A549 (cell line): ENCODE measurements at regions not wholly inside any gene's neighbourhood (a gene's known extent, or its start where the extent isn't known, plus 50 kb on each side); places are given as distances from the start of the nearest gene placed in this dataset.

ENCODE experiments used
- ATAC-seq, 2 experiments: fragments of 200-7000 bp in 1 of 2; fragments of >200 bp in 1 of 2; cut with Nextera tagmentation in 1 of 2; cut with Tn5 transposase in 1 of 2; 3 replicates each; pipeline versions ENCODE4 v1.8.0 to v1.9.1; 2018 to 2020; ENCODE audit warnings: mild to moderate bottlenecking in 1 of 2, moderate library complexity in 1 of 2
- CTCF ChIA-PET: fragments of 300-600 bp; sonication (Branson Sonifier 250); formaldehyde crosslinking; extraction: SDS; loops from one replicate; lab custom pipeline; 2021; ENCODE audit warnings: antibody characterized with exemption, inconsistent platforms; lab: Yijun Ruan, JAX
- POLR2A ChIA-PET: fragments of 350-600 bp; formaldehyde crosslinking; extraction: SDS; loops from one replicate; lab custom pipeline; 2021; ENCODE audit warnings: antibody characterized with exemption, inconsistent platforms; lab: Yijun Ruan, JAX
- DNase-seq, 2 experiments: peaks; one replicate each; pipeline versions ENCODE4 v3.0.0 to v3.0.0-alpha.2; 2011 to 2016; ENCODE audit warnings: low read depth in 1 of 2, low spot score in 1 of 2
- FAIRE-seq: peaks from 2 replicates; lab custom pipeline; 2011; peaks lifted over from hg19 to GRCh38; lab: Jason Lieb, UNC
- H3K27ac ChIP-seq, 2 experiments: fragments of >200 bp; sonication (Bioruptor Twin); formaldehyde crosslinking; 3 replicates each; pipeline ENCODE4 v1.5.1; 2016 to 2017
- H3K4me1 ChIP-seq: fragments of >200 bp; sonication (Bioruptor Twin); formaldehyde crosslinking; 3 replicates; pipeline ENCODE4 v1.6.1; 2016
- H3K4me2 ChIP-seq: fragments of >200 bp; sonication (Bioruptor Twin); formaldehyde crosslinking; 3 replicates; pipeline ENCODE4 v1.6.1; 2016
- H3K4me3 ChIP-seq: fragments of >200 bp; sonication (Bioruptor Twin); formaldehyde crosslinking; 3 replicates; pipeline ENCODE4 v1.5.1; 2016
- H3K9me3 ChIP-seq: fragments of >200 bp; sonication (Bioruptor Twin); formaldehyde crosslinking; 3 replicates; pipeline ENCODE4 v1.6.1; 2016
- CBX2 ChIP-seq: fragments of 200-600 bp; sonication (generic); IDR thresholded peaks from 2 replicates; pipeline ENCODE4 v1.6.1; 2016; ENCODE audit warnings: low read depth, mild to moderate bottlenecking, borderline replicate concordance
- EHF ChIP-seq: fragments of 250-450 bp; sonication (Bioruptor Pico); IDR thresholded peaks from 2 replicates; pipeline ENCODE4 v1.5.0; 2020; ENCODE audit warnings: mild to moderate bottlenecking
- EP300 ChIP-seq, 2 experiments: fragments of >200 bp; sonication (Bioruptor Twin); formaldehyde crosslinking; IDR thresholded peaks; 2 replicates in 1 of 2; 3 replicates in 1 of 2; pipeline ENCODE4 v1.6.1; 2016 to 2017
- FOSB ChIP-seq: fragments of 250-450 bp; sonication (Bioruptor Pico); IDR thresholded peaks from 2 replicates; pipeline ENCODE4 v1.5.0; 2020; ENCODE audit warnings: mild to moderate bottlenecking, moderate library complexity
- FOXS1 ChIP-seq: fragments of 250-450 bp; sonication (Bioruptor Pico); IDR thresholded peaks from 2 replicates; pipeline ENCODE4 v1.5.0; 2020; ENCODE audit warnings: mild to moderate bottlenecking, moderate library complexity
- HDAC2 ChIP-seq: fragments of 200-600 bp; sonication (generic); IDR thresholded peaks from 2 replicates; pipeline ENCODE4 v1.6.1; 2016
- HOXB13 ChIP-seq: fragments of 250-450 bp; sonication (Bioruptor Pico); IDR thresholded peaks from 2 replicates; pipeline ENCODE4 v1.5.0; 2020; ENCODE audit warnings: low read depth, mild to moderate bottlenecking, moderate library complexity
- KDM5A ChIP-seq: fragments of 200-600 bp; sonication (generic); IDR thresholded peaks from 2 replicates; pipeline ENCODE4 v1.6.1; 2016; ENCODE audit warnings: antibody characterized with exemption, mild to moderate bottlenecking
- MAX ChIP-seq: IDR thresholded peaks from 2 replicates; pipeline ENCODE4 v1.6.1; 2012
- NFE2L2 ChIP-seq: fragments of 150-350 bp; conservative IDR thresholded peaks from 2 replicates; pipeline ENCODE4 v1.6.1; 2014; ENCODE audit warnings: low read length
- PBX3 ChIP-seq: IDR thresholded peaks from 2 replicates; pipeline ENCODE4 v1.6.1; 2012
- PHF8 ChIP-seq: fragments of 200-600 bp; sonication (generic); IDR thresholded peaks from 2 replicates; pipeline ENCODE4 v1.6.1; 2016; ENCODE audit warnings: low read depth, mild to moderate bottlenecking, antibody characterized with exemption, moderate library complexity, borderline replicate concordance
- REST ChIP-seq: fragments of 200-600 bp; sonication (generic); IDR thresholded peaks from 2 replicates; pipeline ENCODE4 v1.6.1; 2016; ENCODE audit warnings: antibody characterized with exemption, mild to moderate bottlenecking, moderate library complexity
- TP53 ChIP-seq: fragments of 250-450 bp; sonication (Bioruptor Pico); IDR thresholded peaks from 2 replicates; pipeline ENCODE4 v1.5.0; 2021; ENCODE audit warnings: mild to moderate bottlenecking, moderate library complexity
- USF2 ChIP-seq: fragments of 450-650 bp; IDR thresholded peaks from 2 replicates; pipeline ENCODE4 v1.6.1; 2014; ENCODE audit warnings: antibody characterized with exemption
- ZFP36 ChIP-seq: fragments of 450-650 bp; IDR thresholded peaks from 2 replicates; pipeline ENCODE4 v1.6.1; 2014; ENCODE audit warnings: borderline replicate concordance; ENCODE audit not compliant: partially characterized antibody
- ZNF302 ChIP-seq: fragments of 250-450 bp; sonication (Bioruptor Pico); IDR thresholded peaks from 2 replicates; pipeline ENCODE4 v1.9.0; 2021; ENCODE audit warnings: inconsistent platforms, mild to moderate bottlenecking, moderate library complexity
- ZSCAN20 ChIP-seq: fragments of 250-450 bp; sonication (Bioruptor Pico); IDR thresholded peaks from 2 replicates; pipeline ENCODE4 v1.8.0; 2022; ENCODE audit warnings: mild to moderate bottlenecking, moderate library complexity
- WGBS: methylation state at CpG from one replicate; pipeline ENCODE4 v1.1.6; 2017; ENCODE audit errors: missing lambda C conversion rate; 5-methylcytosine and 5-hydroxymethylcytosine counted together

GRCh38 chr1:235021815-235022214 is 106.8 kb downstream of the TOMM20 start (continued):
- TF ChIP-seq REST (no peak), ZFP36 (no peak), CBX2 (no peak), HOXB13 (CRISPR knock-in tag) (no peak), ZSCAN20 (no peak), ZNF302 (no peak)

GRCh38 chr1:235021321-235021720 is 107.3 kb downstream of the TOMM20 start:
- no peak for ATAC-seq
- Histone ChIP-seq H3K4me3 (no peak overlapping the region), H3K4me1 (peaks cover 11% of the 10 kb centered on the region), H3K9me3 (peaks cover 14% of the 10 kb centered on the region; the same call in 2 of the 3 replicates), H3K27ac (peak overlapping the region in 1 of 2 experiments; percentile 57; a peak in 2 of 6 replicates), H3K4me2 (no peak overlapping the region)
- ChIA-PET CTCF (interaction anchor here (2.0 kb wide), 1 partner anchor 45 kb away, joined by 5 read pairs; no protein-coding TSS in a partner anchor), POLR2A (no interaction called here)
- DNase-seq, result no peak
- WGBS, result 89% methylated on average over 7 of the region's 7 CpGs
- no peak for FAIRE-seq
- TF ChIP-seq PHF8 (no peak), HDAC2 (no peak), EP300 (IDR thresholded peaks at IDR 0.05) (no peak), PBX3 (no peak), EHF (CRISPR knock-in tag) (no peak), REST (no peak), FOSB (CRISPR knock-in tag) (no peak), TP53 (CRISPR knock-in tag) (no peak), USF2 (no peak), FOXS1 (no peak), NFE2L2 (no peak), MAX (no peak), KDM5A (no peak)
